Activated naive CD4-positive, alpha-beta T cell treated with Interleukin-2 at 50 U/mL for 16 hours (primary cell): ENCODE measurements at regions not wholly inside any gene's neighbourhood (a gene's known extent, or its start where the extent isn't known, plus 50 kb on each side); places are given as distances from the start of the nearest gene placed in this dataset.

Experiments used
- DNase-seq: peaks from one replicate; pipeline ENCODE4 v3.0.0-alpha.2; 2020

DNA sequence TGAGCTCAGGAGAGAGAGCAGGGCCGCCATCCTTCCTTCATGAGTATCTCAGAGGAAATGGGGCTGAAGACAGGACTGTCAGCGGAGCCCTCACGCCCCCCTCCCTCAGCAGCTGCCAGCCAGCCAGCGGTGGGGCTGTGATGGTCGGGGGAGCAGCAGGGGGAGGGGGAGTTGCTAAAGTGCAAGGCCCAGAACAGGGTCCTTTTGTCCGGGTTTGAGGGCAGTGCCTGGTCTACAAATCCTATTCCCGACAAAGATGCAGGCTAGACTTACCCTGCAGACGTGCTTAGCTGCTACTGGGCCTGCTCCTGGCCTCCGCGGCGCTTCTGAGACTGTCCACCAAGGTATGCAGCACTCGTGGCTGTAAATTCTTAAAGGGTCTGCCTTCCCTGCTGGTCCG lies 593.4 kb upstream of the CDH4 start:
- DNase-seq = no peak

DNA sequence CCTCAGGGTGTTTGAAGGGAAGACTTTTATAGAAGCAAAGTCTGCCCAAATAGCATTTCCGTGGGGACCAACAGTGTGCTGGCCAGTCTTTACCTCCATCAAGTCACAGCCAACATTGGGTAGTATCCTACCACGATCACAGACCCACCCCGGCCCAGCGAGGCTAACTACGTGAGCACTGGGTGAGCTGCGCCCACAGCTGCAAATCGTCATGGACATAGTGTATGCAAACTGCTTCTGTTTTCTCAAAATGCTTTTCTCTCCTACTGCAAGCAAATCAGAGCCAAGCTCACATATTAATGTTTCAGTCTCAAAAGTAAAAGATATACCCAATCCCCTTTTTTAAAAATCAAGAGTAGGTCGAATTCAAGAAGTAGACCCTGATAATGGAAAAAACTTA lies 592.8 kb upstream of the CDH4 start:
- no peak for DNase-seq

DNA sequence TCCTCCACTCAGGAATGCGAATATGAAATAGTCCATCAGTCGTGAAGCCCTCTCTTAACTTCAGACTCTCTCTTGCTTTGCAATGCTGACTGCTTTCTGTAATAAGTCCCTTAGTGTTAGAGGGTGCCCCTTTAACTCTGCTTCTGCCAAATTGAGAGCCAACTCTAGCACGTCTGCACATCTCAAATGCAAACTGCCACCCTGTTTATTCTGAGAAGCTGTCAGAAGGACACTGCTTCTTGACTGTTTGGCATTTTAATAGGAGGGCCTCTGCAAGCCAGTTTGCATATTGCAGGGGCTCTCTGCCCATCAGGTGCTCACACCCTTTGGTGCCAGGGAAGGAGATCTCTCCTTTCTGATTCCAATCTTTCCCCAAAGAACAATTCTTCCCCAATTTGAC lies 589.8 kb upstream of the CDH4 start:
- DNase-seq = no peak

DNA sequence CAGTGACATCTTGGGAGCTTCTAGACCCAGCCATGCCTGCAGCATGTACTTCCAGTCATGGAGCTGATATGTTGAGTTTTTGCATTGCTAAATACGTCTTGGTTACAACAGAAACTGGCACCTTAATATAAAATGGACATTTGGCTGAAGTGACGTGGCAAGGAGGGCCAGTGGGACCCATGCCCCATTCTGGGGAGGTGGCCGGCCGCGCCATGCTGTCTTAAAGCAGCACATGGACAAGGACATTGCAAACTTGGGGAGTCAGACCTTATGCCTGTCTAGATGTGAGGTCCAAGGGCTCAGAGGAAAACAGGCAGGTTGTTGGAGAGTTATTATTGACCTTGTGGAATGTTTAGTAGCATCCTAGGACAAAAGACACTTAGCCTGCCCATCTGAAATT lies 588.0 kb upstream of the CDH4 start:
- no peak for DNase-seq

DNA sequence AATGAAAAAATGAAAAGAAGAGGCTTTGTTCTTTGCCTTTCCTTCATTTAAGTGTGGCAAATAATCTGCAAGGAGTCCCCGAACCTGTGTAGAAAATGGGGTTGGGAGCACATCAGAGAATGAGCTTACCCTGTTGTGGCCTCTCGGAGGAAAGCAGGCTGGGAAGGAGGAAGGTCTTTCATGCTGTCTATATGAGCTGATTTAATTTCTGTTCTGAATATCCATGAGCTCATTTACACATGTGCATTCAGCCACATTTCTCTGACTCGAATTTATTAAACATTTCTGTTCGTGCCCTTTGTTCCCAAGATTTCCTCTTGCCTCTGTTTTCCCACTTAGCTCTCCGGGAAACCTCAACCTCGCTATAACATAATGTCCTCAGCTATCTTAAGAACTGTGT lies 584.4 kb upstream of the CDH4 start:
- DNase-seq = no peak

DNA sequence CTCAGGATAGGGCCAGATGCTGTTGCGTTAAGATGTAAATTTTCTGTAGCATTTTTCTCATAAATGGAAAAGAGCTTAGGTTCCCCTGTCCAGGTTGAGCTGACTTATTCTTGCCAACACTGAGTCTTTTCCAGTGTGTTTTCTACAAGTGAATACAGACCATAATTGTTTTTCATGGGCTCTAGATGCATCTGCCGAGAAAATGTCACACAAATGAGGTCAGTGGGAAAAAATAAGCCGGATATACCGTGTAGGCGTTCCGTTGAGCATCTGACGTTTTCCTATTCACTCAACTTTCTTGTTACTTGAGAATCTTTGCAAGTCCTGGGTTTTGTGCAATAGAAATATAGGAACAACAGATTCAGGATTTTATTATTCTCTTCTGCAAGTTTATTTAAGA lies 582.9 kb upstream of the CDH4 start:
- no peak for DNase-seq

DNA sequence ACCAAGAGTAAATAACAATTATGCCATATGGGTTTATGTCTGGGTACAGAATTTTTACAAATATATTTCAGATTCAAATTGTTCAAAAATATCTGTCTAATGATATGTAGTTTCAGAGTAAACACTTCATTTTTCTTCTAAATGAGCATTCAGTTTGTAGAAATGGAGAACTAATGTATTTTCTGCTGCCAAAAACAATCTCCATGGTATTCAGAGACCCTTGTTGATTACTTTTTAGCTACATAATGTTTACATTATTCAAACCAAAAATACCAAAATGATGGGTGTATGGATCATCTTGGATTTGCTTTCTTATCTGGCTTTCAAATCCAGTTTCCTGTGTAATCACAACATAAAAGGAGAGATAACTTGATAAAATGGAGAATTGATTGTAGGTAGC lies 576.0 kb upstream of the CDH4 start:
- DNase-seq = no peak

GRCh38 chr20:60677819-60678218 lies 574.2 kb upstream of the CDH4 start:
- no peak for DNase-seq

GRCh38 chr20:60680554-60680953 lies 571.5 kb upstream of the CDH4 start:
- no peak for DNase-seq

DNA sequence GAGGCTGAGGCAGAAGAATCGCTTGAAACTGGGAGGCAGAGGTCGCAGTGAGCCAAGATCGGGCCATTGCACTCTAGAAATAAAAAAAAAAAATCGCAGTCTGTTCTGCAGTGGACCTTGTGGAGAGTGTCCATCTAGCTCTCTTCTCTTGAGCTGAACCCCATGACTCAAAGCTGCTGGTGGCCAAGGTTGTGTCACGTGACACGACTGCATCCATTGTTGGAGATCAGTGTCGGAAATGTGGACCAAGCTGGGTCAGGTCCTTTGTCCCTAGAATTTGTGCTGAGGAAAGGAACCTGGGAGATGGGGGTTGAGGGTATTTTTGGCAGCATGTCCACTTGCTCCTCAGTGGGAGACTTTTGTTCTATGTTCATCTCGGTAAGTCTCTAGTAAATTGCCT lies 564.8 kb upstream of the CDH4 start:
- DNase-seq = no peak

DNA sequence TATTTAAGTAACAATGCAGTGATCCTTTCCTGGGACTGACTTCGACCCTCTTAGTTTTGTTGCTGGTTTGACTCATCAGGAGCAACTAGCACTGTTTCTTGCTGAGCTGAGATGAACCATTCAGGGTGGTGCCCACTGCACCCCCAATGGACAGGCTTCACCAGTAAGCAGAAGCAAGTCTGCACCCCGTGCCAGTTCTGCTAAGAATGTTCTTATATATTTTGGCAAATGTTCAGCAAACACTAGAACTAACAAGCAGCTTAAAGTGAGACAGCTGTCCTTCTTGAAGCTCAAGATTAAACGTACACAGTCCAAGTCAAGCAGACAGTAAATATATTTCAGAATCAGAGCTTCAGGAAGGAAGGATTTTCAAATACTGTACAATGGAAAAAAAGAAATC lies 561.3 kb upstream of the CDH4 start:
- no peak for DNase-seq

DNA sequence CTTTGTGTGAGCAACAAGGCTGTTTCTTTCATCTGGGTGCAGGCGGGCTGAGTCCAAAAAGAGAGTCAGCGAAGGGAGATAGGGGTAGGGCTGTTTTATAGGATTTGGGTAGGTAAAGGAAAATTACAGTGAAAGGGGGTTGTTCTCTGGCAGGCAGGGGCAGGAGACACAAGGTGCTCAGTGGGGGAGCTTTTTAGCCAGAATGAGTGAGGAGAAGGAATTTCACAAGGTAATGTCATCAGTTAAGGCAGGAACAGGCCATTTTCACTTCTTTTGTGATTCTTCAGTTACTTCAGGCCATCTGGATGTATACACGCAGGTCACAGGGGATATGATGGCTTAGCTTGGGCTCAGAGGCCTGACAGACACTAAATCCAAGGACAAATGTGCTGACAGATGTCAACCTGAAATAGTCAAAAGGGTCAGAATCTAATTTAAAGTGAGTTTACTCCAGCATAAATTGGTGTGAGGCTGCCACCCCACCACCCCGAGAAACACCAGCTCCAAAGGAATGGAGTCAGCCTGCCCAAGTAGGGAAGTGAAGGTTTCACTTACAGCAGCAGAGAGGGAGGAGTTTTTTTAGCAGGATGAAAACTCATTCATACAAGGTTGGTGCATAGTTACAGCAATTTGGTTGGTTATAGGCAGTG lies 560.0 kb upstream of the CDH4 start:
- DNase-seq = no peak

- DNase-seq = no peak
Measured at GRCh38 chr20:60693496-60694133, 558.4 kb upstream of the CDH4 start.

DNA sequence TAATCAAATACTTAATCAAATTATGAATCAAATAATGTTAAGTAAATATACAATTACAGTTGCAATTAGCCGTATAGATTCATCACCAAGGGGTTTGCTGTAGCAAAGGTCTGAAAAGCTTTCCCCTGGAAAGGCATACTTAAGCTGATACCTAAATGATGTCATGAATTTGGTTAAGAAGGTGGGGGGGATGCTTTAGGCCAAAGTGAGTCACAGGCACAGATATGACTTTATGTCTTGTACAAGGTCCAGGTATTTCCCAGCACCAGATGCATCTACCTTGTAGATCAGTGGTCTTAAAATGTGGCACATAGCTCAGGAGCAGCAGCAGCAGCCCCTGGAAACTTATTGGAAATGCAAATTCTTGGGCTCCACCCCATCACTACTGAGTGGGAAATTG lies 557.3 kb upstream of the CDH4 start:
- no peak for DNase-seq

- DNase-seq = peak; percentile 18
Measured at GRCh38 chr20:60695226-60696000, 556.6 kb upstream of the CDH4 start.

- DNase-seq = no peak
Measured at GRCh38 chr20:60697252-60697651, 554.8 kb upstream of the CDH4 start.

GRCh38 chr20:60700728-60701127 lies 551.3 kb upstream of the CDH4 start:
- no peak for DNase-seq

DNA sequence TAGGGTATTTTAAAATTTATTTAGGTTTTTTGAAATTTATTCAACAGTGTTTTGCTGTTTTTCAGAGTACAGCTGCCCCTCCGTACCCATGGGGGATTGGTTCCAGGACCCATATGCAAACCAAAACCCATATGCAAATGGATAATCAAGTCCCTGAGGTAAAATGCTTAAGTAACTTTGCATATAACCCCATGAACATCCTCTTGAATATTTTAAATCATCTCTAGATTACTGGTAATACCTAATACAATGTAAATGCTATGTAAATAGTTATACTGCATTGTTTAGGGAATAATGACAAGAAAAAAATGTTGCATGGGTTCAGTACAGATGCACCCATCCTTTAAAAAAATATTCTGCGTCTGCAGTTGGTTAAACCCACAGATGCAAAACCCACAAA lies 547.9 kb upstream of the CDH4 start:
- no peak for DNase-seq

DNA sequence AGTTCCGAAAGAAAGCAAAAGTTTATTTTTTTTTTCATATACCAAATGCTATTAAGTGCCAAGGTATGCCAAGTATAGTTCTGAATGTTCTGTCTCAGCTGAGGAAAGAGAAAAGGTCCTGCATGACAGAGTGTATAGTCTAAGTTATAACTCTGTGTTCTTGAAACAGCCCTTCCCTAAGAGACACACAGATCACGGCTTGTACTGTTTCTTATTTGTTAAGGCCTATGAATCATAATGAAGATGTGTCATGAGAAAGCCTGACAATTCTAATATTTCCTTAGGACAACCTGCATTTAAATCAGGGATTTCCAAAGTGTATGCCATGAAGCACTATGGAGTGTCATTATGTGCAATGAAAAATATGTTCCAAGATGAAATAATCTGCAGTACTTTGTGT lies 538.7 kb upstream of the CDH4 start:
- DNase-seq = no peak

DNA sequence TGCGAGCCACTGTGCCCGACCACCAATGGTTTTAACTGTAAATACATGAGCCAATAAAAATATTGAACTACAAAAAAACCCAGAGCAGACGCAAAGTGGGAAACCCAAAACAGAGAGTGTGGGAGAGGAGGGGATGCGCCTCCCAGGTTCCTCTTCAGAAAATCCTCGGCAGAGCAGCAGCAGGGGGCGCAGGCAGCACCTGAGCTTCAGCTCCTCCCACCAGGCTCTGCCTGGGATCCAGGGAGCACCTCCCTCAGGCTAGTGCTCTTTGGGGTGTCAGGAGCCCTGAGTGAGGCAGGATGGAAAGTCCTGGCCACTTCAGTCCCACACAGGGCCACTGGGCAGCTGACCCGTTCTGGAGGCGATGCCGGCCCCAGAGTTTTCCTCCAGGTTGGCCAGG lies 536.9 kb upstream of the CDH4 start:
- DNase-seq = no peak

DNA sequence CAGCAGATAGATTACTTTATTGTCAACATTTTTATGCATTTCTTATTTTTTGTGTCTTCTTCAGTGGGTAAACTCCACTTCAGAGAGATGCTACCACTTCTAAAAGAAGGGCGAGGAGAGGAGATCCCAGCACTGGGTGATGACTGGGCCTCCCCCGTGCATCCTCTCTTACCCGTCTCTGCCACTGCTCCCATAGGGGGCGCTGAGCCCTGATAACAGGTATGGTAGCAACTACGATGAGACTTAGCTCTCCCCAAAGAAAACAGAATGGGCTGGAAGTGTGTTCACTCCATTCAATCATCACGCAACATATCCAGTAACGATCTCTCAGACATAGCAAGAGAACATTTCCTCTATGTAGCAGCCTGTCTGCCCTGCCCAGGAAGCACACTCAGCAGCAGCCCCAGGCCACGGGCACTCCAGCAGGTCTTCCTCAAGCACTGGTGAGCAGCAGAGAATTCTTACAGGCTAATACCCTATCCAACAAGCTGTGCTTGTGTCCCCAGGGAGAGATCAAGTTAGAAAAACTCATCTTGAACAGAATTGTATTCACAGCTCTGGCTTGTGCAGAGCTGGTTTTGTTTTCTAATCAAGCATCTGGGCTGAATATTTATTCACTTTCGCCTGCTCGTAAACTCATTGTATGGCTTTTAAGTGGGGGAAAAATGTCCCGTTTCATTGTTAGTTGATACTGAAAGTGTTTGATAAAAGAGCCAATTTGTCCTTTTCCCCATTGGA lies 533.1 kb upstream of the CDH4 start:
- DNase-seq = no peak

DNA sequence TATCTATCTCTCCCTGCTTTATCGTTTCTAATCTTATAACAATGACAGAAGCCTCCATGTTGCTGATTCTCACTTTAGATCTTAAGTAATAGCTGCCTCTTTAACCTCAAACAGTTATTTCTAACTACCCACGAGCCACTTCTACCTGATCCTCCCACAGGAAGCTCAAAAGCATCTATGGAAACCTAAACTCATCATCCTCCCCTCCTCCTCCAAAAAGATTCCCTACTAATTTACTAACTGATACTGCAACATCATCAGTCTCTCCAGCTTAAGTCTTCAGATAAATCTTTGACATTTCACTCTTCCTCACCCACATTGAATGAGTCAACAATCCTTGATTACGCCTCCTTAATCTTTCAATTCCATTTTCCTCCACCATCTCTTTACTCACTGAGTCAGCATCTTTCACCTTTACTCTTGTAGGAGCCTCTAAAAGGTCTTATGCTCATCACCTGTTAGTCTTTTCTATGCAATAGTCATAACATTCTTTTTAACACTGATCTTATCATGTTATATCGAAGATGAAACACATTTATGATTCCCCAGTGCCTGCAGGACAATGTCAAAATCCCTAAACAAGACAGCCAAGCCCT lies 526.7 kb upstream of the CDH4 start:
- no peak for DNase-seq

GRCh38 chr20:60727425-60727824 lies 524.6 kb upstream of the CDH4 start:
- DNase-seq = no peak
